ENCODE measurements at regions not wholly inside any gene's neighbourhood (a gene's known extent, or its start where the extent isn't known, plus 50 kb on each side); places are given as distances from the start of the nearest gene placed in this dataset.

DNA sequence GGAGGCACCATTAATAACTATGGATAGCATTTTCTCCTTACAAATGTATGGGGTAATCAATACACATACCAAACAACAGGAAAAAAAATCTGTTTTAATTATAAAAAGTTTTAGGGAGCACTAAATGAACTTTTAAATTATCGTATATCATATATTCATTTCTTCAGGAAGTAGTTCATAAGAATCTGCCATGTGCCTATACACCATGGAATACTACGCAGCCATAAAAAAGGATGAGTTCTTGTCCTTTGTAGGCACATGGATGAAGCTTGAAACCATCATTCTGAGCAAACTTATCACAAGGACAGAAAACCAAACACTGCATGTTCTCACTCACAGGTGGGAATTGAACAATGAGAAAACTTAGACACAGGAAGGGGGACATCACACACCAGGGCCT is 162.1 kb upstream of the RASA1 start:
- no peak for TF ChIP-seq EP300 (IDR thresholded peaks at IDR 0.05)
- TF ChIP-seq, protein P1, sequence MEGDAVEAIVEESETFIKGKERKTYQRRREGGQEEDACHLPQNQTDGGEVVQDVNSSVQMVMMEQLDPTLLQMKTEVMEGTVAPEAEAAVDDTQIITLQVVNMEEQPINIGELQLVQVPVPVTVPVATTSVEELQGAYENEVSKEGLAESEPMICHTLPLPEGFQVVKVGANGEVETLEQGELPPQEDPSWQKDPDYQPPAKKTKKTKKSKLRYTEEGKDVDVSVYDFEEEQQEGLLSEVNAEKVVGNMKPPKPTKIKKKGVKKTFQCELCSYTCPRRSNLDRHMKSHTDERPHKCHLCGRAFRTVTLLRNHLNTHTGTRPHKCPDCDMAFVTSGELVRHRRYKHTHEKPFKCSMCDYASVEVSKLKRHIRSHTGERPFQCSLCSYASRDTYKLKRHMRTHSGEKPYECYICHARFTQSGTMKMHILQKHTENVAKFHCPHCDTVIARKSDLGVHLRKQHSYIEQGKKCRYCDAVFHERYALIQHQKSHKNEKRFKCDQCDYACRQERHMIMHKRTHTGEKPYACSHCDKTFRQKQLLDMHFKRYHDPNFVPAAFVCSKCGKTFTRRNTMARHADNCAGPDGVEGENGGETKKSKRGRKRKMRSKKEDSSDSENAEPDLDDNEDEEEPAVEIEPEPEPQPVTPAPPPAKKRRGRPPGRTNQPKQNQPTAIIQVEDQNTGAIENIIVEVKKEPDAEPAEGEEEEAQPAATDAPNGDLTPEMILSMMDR (IDR thresholded peaks at IDR 0.05), result no peak
- no peak for TF ChIP-seq POLR2AphosphoS5 (IDR thresholded peaks at IDR 0.05)
- TF ChIP-seq POLR2A (IDR thresholded peaks at IDR 0.05), result no peak
